Suppressor macrophage treated with lipopolysaccharide for 1 hour (primary cell): ENCODE measurements at regions not wholly inside any gene's neighbourhood (a gene's known extent, or its start where the extent isn't known, plus 50 kb on each side); places are given as distances from the start of the nearest gene placed in this dataset.

Source experiments
- DNase-seq, 3 donors: peaks; one replicate each; pipeline ENCODE4 v3.0.0-alpha.2; 2020 to 2022

- no peak for DNase-seq
Observed at GRCh38 chr7:36011588-36011965, 141.5 kb upstream of the EEPD1 start.

- DNase-seq: no peak
Observed at GRCh38 chr7:36013246-36014014, 139.6 kb upstream of the EEPD1 start.

DNA sequence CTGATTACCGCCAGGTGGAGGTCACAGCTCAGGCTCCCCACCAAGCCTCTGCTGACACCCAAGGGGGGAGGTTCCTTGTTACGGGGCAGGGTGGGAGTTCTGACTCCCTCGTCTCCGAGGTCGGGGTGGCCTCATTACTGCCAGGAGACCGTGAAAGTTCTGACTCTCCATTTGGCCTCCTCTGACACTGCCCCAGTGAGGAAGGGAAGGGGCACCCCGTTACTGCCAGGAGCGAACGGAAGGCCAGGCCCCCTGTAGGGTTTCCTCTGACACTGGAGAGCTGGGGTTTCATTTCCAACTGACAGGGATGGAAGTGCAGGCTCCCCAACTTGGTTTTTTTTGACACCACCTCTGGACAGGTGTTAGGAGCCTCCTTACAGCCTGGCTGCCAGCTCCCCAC lies 138.1 kb upstream of the EEPD1 start:
- DNase-seq: no peak

DNA sequence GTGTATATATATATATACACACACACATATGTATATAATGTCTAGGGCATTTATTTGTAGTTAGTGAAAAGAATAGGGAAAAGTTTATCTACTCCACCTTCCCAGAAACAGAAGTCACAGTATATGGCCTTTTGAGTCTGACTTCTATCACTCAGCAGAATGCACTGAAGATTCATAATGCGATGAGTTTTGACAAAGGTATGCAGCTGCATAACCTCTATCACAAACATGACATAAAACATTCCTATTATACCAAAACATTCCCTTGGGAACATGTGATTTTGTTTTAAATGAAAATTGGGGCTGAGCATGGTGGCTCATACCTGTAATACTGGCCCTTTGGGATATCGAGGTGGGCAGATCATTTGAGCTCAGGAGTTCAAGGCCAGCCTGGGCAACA lies 137.3 kb upstream of the EEPD1 start:
- no peak for DNase-seq

GRCh38 chr7:36016648-36017047 lies 136.4 kb upstream of the EEPD1 start:
- no peak for DNase-seq

DNA sequence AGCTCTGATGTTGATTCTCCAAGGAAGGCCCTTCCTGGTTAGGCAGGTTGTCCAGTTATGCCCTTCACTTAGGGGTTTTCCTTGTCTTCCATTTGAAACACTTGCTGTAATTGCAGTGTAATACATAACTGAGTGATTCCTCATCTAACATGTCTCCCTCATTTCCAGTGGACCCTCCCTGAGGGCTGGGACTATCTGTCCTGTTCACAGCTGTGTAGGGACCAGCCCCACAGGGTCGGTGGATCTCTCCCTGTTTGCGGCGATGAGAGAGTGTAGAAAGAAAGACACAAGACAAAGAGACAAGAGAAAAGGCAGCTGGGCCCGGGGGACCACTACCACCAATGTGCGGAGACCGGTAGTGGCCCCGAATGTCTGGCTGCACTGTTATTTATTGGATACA lies 135.9 kb upstream of the EEPD1 start:
- DNase-seq: no peak

DNA sequence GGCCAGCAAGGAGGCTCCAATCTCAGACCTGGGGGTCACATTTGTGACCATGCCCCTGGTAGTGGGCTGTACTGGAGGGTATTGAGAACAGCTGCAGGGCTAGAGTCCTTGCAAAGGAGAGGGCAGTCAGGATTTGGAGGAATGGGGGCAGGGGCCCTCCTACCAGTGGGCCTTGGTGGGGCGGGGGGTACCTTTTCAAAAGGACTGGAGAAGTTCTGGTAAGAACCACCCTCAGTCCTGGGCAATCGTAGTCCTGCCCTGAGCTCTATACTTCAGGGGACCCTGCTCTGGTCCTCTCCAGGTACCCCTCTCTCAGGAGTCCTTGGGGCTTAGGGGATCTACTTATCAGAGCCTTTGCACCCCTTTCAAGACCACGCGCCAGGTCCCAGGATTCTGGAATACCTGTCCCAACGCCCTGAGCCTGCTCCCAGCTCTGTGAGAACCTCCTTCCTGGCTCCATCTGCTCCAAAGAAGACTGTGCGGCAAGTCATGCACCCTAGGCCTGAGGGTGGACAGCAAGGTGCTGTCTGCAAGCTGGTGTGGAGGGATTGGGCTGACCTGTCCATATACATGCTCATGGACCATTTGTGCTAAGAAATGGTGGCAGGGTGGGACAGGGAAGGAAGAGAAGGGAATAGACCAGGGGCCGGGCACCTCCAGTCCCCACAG lies 134.1 kb upstream of the EEPD1 start:
- no peak for DNase-seq

- no peak for DNase-seq
Observed at GRCh38 chr7:36019538-36019937, 133.5 kb upstream of the EEPD1 start.

GRCh38 chr7:36019980-36020379 lies 133.1 kb upstream of the EEPD1 start:
- DNase-seq: no peak

DNA sequence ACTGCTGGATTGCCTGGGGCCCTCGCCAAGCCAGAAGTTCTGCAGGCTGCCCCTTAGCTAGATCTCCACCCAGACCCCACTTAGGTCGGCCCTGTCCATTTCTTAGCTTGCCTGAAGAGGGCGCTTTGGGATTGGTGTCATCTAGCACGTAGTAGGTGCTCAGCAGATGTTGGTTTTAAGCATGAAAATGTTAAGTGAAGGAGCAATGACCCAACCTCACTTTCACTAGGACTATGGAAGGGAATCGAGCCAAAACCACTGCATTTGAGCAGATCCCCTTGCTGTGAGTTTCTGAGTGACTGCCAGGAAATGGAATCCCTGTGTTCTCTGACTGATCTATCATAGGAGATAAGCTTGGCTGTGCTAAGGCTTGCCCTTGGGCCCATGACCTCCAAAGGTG lies 131.7 kb upstream of the EEPD1 start:
- DNase-seq: peak in 1 of 3 donors; percentile 17

- DNase-seq: no peak
Observed at GRCh38 chr7:36021917-36022550, 131.0 kb upstream of the EEPD1 start.

DNA sequence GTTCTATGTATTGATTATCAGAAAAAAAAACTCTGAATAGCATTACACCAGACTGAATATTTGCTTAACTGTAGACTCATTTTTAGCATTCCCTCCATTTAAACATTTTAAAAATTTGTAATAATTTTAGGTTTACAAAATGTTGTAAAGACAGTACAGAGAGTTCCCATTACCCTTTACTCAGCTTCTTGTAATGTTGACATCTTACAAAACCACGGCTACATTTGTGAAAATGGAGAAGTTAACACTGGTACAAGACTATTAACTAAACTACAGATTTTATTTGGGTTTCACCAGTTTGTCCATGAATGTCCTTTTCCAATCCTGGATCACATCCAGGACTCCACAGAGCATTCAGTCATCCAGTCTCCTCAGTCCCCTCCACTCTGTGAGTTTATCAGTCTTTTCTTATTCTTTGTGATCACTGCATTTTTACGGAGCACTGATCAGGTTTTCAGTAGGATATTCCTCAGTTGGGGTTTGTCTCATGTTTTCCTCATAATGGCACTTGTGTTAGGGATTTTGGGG lies 130.0 kb upstream of the EEPD1 start:
- DNase-seq: peak in 2 of 3 donors; percentile 44 to 56

- DNase-seq: no peak
Observed at GRCh38 chr7:36025190-36025589, 127.9 kb upstream of the EEPD1 start.

GRCh38 chr7:36029311-36029710 lies 123.7 kb upstream of the EEPD1 start:
- DNase-seq: no peak

- no peak for DNase-seq
Observed at GRCh38 chr7:36029853-36030515, 123.1 kb upstream of the EEPD1 start.

GRCh38 chr7:36032361-36032818 lies 120.7 kb upstream of the EEPD1 start:
- no peak for DNase-seq

- DNase-seq: peak; percentile 32 to 41 (median 36)
Observed at GRCh38 chr7:36034020-36034419, 119.0 kb upstream of the EEPD1 start.

DNA sequence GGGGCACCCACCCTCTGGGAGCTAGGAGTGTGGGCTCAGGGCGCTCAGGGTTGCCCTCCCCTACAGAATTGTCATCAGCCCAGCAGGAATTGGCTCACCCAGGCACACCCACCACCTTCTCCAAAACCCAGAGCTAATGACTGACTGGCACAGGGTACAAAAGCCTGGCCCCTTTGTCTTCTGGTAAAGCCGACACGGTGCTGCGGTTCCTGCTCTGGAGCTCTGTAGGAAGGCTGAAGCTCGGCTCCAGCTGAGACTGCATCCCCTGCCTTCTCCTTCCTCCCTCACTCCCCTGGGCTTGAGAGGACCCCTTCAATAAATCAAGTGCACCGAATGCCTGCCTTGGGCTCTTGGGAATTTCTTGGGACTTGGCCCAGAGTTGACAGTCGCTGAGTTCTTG lies 117.9 kb upstream of the EEPD1 start:
- DNase-seq: no peak

- DNase-seq: no peak
Observed at GRCh38 chr7:36036590-36036989, 116.5 kb upstream of the EEPD1 start.

DNA sequence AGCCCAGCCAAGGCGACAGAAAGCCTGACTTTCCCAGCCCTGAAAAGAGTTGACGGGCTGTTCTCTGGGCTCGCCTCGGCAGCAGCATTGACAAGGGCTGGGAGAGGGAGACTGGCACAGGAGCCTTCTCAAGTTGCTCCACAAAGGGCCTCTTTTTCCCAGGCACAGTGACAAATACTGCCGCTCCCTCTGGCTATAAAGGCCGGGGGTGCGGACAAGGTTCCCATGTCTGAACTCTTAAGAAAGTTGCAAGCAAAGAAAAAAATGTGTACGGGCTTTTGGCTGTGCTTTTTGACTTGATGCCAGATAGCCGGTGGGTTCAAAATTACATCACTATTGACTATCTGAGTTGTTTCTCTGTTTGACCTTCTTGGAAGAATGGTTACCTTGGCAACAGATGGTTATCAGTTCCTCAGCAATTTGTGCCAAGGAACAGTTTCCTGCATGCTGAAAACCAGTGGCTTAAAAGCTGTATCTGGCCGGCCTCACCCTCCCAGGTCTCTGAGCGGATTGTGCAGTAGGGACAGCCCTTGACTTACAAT lies 115.9 kb upstream of the EEPD1 start:
- no peak for DNase-seq

GRCh38 chr7:36038063-36038721 lies 114.9 kb upstream of the EEPD1 start:
- DNase-seq: no peak

GRCh38 chr7:36039243-36039642 lies 113.8 kb upstream of the EEPD1 start:
- DNase-seq: no peak
